Duodenal mucosa (tissue), 2 donors: ENCODE measurements at regions not wholly inside any gene's neighbourhood (a gene's known extent, or its start where the extent isn't known, plus 50 kb on each side); places are given as distances from the start of the nearest gene placed in this dataset.

Experiments
- H3K27ac ChIP-seq: one replicate; pipeline ENCODE4 v1.7.0; 2013; ENCODE audit warnings: low read depth, low read length
- H3K27me3 ChIP-seq, 2 donors: one replicate each; pipeline ENCODE4 v1.7.0; 2013; ENCODE audit warnings: low read length in 2 of 2, control low read depth in 1 of 2; ENCODE audit not compliant: insufficient read depth in 2 of 2, control insufficient read depth in 1 of 2
- H3K36me3 ChIP-seq, 2 donors: one replicate each; pipeline ENCODE4 v1.7.0; 2013; ENCODE audit warnings: low read length in 2 of 2, control low read depth in 1 of 2; ENCODE audit not compliant: insufficient read depth in 2 of 2, control insufficient read depth in 1 of 2
- H3K4me1 ChIP-seq, 2 donors: one replicate each; pipeline ENCODE4 v1.7.0; 2013; ENCODE audit warnings: low read length in 2 of 2, control low read depth in 1 of 2; ENCODE audit not compliant: insufficient read depth in 2 of 2, control insufficient read depth in 1 of 2
- H3K4me3 ChIP-seq, 2 donors: one replicate each; pipeline ENCODE4 v1.7.0; 2013; ENCODE audit warnings: low read length in 2 of 2, low read depth in 1 of 2
- H3K9ac ChIP-seq, 2 donors: one replicate each; pipeline ENCODE4 v1.7.0; 2013; ENCODE audit warnings: low read length in 2 of 2, low read depth in 1 of 2
- H3K9me3 ChIP-seq, 2 donors: one replicate each; pipeline ENCODE4 v1.7.0; 2013; ENCODE audit warnings: low read length in 2 of 2, control low read depth in 1 of 2; ENCODE audit not compliant: control insufficient read depth in 1 of 2

GRCh38 chr15:69963385-69963784, 134.3 kb downstream of the TLE3 start:
- no peak overlapping the region for H3K4me3 ChIP-seq
- no peaks in the 10 kb centered on the region for H3K27me3 ChIP-seq
- H3K9me3 ChIP-seq = no peaks in the 10 kb centered on the region
- no peak overlapping the region for H3K27ac ChIP-seq
- no peaks in the 10 kb centered on the region for H3K4me1 ChIP-seq
- H3K9ac ChIP-seq = no peak overlapping the region
- H3K36me3 ChIP-seq = no peaks in the 10 kb centered on the region

GRCh38 chr15:69971771-69972170, 125.9 kb downstream of the TLE3 start:
- Histone ChIP-seq H3K4me1 (no peaks in the 10 kb centered on the region), H3K27ac (no peak overlapping the region), H3K9ac (no peak overlapping the region), H3K36me3 (no peaks in the 10 kb centered on the region), H3K4me3 (no peak overlapping the region), H3K9me3 (no peaks in the 10 kb centered on the region), H3K27me3 (peaks cover 3 to 6% of the 10 kb centered on the region in 2 donors)

- no peak overlapping the region for H3K9ac ChIP-seq
- no peaks in the 10 kb centered on the region for H3K4me1 ChIP-seq
- H3K27me3 ChIP-seq = peaks cover 3 to 6% of the 10 kb centered on the region in 2 donors
- H3K9me3 ChIP-seq = no peaks in the 10 kb centered on the region
- H3K4me3 ChIP-seq = no peak overlapping the region
- H3K36me3 ChIP-seq = no peaks in the 10 kb centered on the region
- H3K27ac ChIP-seq = no peak overlapping the region
Observed at GRCh38 chr15:69972436-69972835, 125.3 kb downstream of the TLE3 start.

DNA sequence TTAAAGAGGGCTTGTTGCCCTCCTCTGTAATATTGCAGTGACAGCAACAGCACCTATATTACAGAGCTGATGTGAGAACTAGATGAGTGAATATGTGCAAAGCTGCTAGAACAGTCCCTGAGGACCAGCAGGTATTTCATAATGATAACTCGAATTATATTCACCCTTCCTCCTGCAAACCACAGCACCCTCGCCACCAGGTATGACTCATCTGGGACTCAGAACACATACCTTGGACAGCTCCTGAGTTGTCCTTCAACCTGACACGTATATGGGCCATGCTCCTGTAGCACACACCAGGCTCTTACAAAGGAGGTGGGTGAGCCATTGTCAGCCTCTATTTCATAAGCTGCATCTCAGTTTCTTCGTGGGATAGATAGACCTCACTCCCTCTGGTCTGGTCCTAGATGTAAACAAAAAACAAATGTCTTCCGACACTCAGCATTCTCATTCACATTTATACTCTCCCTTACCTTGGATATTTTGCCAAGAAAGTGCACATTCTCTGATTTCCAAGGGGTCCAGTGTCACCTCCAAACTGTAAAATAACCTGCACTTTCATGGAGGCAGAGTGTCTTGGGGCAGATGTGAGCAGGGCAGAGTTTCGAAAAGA, 124.5 kb downstream of the TLE3 start:
- Histone ChIP-seq H3K4me3 (no peak overlapping the region), H3K4me1 (no peaks in the 10 kb centered on the region), H3K36me3 (no peaks in the 10 kb centered on the region), H3K27ac (no peak overlapping the region), H3K9ac (no peak overlapping the region), H3K9me3 (no peaks in the 10 kb centered on the region), H3K27me3 (peaks cover 3 to 6% of the 10 kb centered on the region in 2 donors)

GRCh38 chr15:69973880-69974279, 123.8 kb downstream of the TLE3 start:
- Histone ChIP-seq H3K27me3 (peaks cover 3 to 6% of the 10 kb centered on the region in 2 donors), H3K9ac (no peak overlapping the region), H3K36me3 (no peaks in the 10 kb centered on the region), H3K4me1 (no peaks in the 10 kb centered on the region), H3K27ac (no peak overlapping the region), H3K4me3 (no peak overlapping the region), H3K9me3 (no peaks in the 10 kb centered on the region)

DNA sequence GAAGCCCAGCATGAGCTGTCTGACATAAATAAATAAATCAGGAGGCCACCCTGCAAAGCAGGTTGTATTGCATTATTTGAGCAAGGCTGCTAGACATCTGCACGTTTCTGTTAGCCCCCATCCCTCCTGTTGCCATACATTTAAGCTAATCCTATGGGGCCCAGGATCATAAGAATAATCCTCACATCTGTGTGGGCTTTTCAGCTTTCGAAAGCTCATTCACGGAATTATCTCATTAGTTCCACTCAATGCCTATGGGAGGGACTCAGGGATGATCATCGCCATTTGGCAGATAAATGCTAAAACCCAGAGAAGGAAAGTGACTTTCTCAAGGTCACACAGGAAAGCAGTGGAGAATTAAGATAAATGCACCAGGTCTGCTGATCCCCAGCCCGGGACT, 123.4 kb downstream of the TLE3 start:
- Histone ChIP-seq H3K27ac (no peak overlapping the region), H3K36me3 (no peaks in the 10 kb centered on the region), H3K27me3 (peaks cover 3 to 6% of the 10 kb centered on the region in 2 donors), H3K4me3 (no peak overlapping the region), H3K9me3 (no peaks in the 10 kb centered on the region), H3K9ac (no peak overlapping the region), H3K4me1 (no peaks in the 10 kb centered on the region)

DNA sequence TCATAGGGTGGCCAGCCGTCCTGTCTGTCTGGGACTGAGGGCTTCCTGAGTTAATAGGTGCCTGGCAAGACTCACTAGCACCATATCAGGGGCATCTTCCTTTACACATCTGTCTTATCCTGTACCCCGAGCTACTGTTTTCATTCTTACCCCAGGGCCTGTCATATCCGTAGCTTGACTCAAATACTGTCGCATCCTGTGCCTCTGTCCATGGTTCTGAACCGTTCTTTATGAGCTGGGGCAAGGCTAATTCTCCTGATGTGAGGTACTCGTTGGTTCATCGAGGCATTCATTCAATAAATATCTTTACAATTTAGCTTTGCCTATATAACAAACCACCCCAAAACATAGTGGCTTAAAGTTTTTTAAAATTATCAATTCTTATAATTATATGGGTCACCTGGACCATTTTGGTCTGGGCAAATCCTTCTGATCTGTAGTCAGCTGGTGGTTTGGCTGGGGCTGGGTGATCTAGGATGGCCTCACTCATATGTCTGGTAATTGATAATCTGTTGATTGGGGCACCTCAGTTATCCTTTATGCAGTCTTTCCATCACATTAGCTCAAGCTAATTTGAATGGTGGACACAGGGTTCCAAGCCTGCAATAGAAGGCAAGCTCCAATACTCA, 121.2 kb downstream of the TLE3 start:
- H3K27me3 ChIP-seq = peaks cover 3% of the 10 kb centered on the region in 2 donors
- H3K36me3 ChIP-seq = no peaks in the 10 kb centered on the region
- no peak overlapping the region for H3K4me3 ChIP-seq
- no peak overlapping the region for H3K9ac ChIP-seq
- peaks cover 0 to 11% of the 10 kb centered on the region in 2 donors for H3K4me1 ChIP-seq
- H3K27ac ChIP-seq = no peak overlapping the region
- no peaks in the 10 kb centered on the region for H3K9me3 ChIP-seq

GRCh38 chr15:69978603-69979002, 119.1 kb downstream of the TLE3 start:
- Histone ChIP-seq H3K4me3 (no peak overlapping the region), H3K27me3 (peaks cover 1 to 10% of the 10 kb centered on the region in 2 donors), H3K9me3 (no peaks in the 10 kb centered on the region), H3K27ac (no peak overlapping the region), H3K4me1 (peaks cover 0 to 11% of the 10 kb centered on the region in 2 donors), H3K36me3 (no peaks in the 10 kb centered on the region), H3K9ac (no peak overlapping the region)

- no peaks in the 10 kb centered on the region for H3K36me3 ChIP-seq
- no peak overlapping the region for H3K4me3 ChIP-seq
- no peaks in the 10 kb centered on the region for H3K9me3 ChIP-seq
- no peak overlapping the region for H3K9ac ChIP-seq
- H3K4me1 ChIP-seq = peaks cover 0 to 11% of the 10 kb centered on the region in 2 donors
- no peak overlapping the region for H3K27ac ChIP-seq
- H3K27me3 ChIP-seq = peaks cover 5 to 10% of the 10 kb centered on the region in 2 donors
Observed at GRCh38 chr15:69979262-69979661, 118.5 kb downstream of the TLE3 start.

GRCh38 chr15:69979783-69980182, 117.9 kb downstream of the TLE3 start:
- H3K4me1 ChIP-seq = peaks cover 0 to 11% of the 10 kb centered on the region in 2 donors
- no peak overlapping the region for H3K4me3 ChIP-seq
- no peak overlapping the region for H3K9ac ChIP-seq
- H3K9me3 ChIP-seq = no peaks in the 10 kb centered on the region
- H3K27ac ChIP-seq = no peak overlapping the region
- no peaks in the 10 kb centered on the region for H3K36me3 ChIP-seq
- H3K27me3 ChIP-seq = peaks cover 5 to 10% of the 10 kb centered on the region in 2 donors
